K562 (cell line): ENCODE measurements at regions not wholly inside any gene's neighbourhood (a gene's known extent, or its start where the extent isn't known, plus 50 kb on each side); places are given as distances from the start of the nearest gene placed in this dataset.

Source experiments
- ATAC-seq: fragments of 200-7000 bp; cut with Tn5 transposase; 3 replicates; pipeline ENCODE4 v1.9.1; 2020; ENCODE audit warnings: moderate library complexity
- BruUV-seq: library from RNA; stranded (reverse); fragments of 400-500 nt; replicated peaks from 2 replicates; lab custom pipeline; 2021; lab: Mats Ljungman, UMichigan
- CTCF ChIA-PET: fragments of 300-600 bp; formaldehyde crosslinking; extraction: SDS; loops from one replicate; lab custom pipeline; 2021; ENCODE audit warnings: low intra/inter-chr PET ratio; lab: Yijun Ruan, JAX
- POLR2A ChIA-PET: fragments of 300-600, 350-650 bp; sonication (Branson Sonifier 250); formaldehyde crosslinking; extraction: SDS; loops from one replicate; lab custom pipeline; 2021; ENCODE audit warnings: antibody characterized with exemption, inconsistent platforms; lab: Yijun Ruan, JAX
- DNase-seq, 4 experiments: peaks; one replicate each; pipeline versions ENCODE4 v3.0.0 to v3.0.0-alpha.2; 2011 to 2018; ENCODE audit warnings: low spot score in 3 of 4, mixed read lengths in 3 of 4; ENCODE audit errors: extremely low read depth in 1 of 4
- FAIRE-seq: peaks from 2 replicates; lab custom pipeline; 2011; peaks lifted over from hg19 to GRCh38; lab: Jason Lieb, UNC
- H2AFZ ChIP-seq: 2 replicates; pipeline ENCODE4 v1.6.0; 2011; ENCODE audit warnings: low read depth, low read length, control low read depth, inconsistent platforms
- H3K27ac ChIP-seq: fragments of 200-600 bp; 3 replicates; pipeline ENCODE4 v1.8.0; 2011; ENCODE audit warnings: low read depth, mild to moderate bottlenecking, control low read depth, inconsistent platforms, low read length, moderate library complexity, mixed read lengths; ENCODE audit errors: extremely low read depth
- H3K27me3 ChIP-seq, 2 experiments: fragments of 300-600 bp in 1 of 2; 2 replicates in 1 of 2; 3 replicates in 1 of 2; pipeline versions ENCODE4 v1.6.0 to v1.8.0; 2011; ENCODE audit warnings: inconsistent platforms in 2 of 2, low read length in 2 of 2, mild to moderate bottlenecking in 1 of 2, mixed read lengths in 1 of 2, moderate library complexity in 1 of 2; ENCODE audit not compliant: control insufficient read depth in 2 of 2, insufficient read depth in 2 of 2
- H3K36me3 ChIP-seq: fragments of 300-600 bp; 3 replicates; pipeline ENCODE4 v1.8.0; 2011; ENCODE audit warnings: mild to moderate bottlenecking, low read length, inconsistent platforms; ENCODE audit not compliant: control insufficient read depth, insufficient read depth
- H3K4me1 ChIP-seq, 2 experiments: fragments of 200-600 bp in 1 of 2; replicated peaks in 1 of 2; 2 replicates in 1 of 2; 3 replicates in 1 of 2; pipeline versions ENCODE4 v1.5.1 to v1.8.0; 2011; ENCODE audit warnings: inconsistent platforms in 2 of 2, low read length in 2 of 2, mild to moderate bottlenecking in 1 of 2, mixed read lengths in 1 of 2, moderate library complexity in 1 of 2; ENCODE audit not compliant: control insufficient read depth in 2 of 2, insufficient read depth in 2 of 2
- H3K4me2 ChIP-seq: 2 replicates; pipeline ENCODE4 v1.6.1; 2011; ENCODE audit warnings: low read length, control low read depth, inconsistent platforms, mixed read lengths; ENCODE audit not compliant: insufficient read depth
- H3K4me3 ChIP-seq: fragments of 200-600 bp; sonication (generic), shearing (Covaris generic); 2 replicates; pipeline ENCODE4 v1.5.1; 2016; ENCODE audit warnings: control low read depth, inconsistent platforms
- H3K79me2 ChIP-seq: fragments of 200-600 bp; 3 replicates; pipeline ENCODE4 v1.8.0; 2011; ENCODE audit warnings: low read length, inconsistent platforms; ENCODE audit not compliant: control insufficient read depth, insufficient read depth
- H3K9ac ChIP-seq, 2 experiments: 2 replicates each; pipeline versions ENCODE4 v1.6.0 to v1.6.1; 2011; ENCODE audit warnings: low read depth in 2 of 2, low read length in 2 of 2, control low read depth in 1 of 2, inconsistent platforms in 1 of 2, mild to moderate bottlenecking in 1 of 2, mixed read lengths in 1 of 2; ENCODE audit not compliant: insufficient read depth in 1 of 2
- H3K9me1 ChIP-seq: one replicate; pipeline ENCODE4 v1.6.0; 2011; ENCODE audit warnings: inconsistent platforms, mild to moderate bottlenecking, low read length, moderate library complexity; ENCODE audit not compliant: control insufficient read depth, insufficient read depth
- H3K9me3 ChIP-seq: replicated peaks from 2 replicates; pipeline ENCODE4 v1.5.1; 2011; ENCODE audit warnings: low read depth, low read length, inconsistent platforms; ENCODE audit not compliant: control insufficient read depth, insufficient read depth
- H4K20me1 ChIP-seq: replicated peaks from 2 replicates; pipeline ENCODE4 v1.6.1; 2011; ENCODE audit warnings: low read length, inconsistent platforms, mixed read lengths; ENCODE audit not compliant: control insufficient read depth, insufficient read depth
- CC2D1A ChIP-seq: fragments of 450-650 bp; IDR thresholded peaks from 2 replicates; pipeline ENCODE4 v1.6.1; 2017; ENCODE audit warnings: mild to moderate bottlenecking
- ERF ChIP-seq: fragments of 450-650 bp; formaldehyde crosslinking; IDR thresholded peaks from 2 replicates; pipeline ENCODE4 v1.4.0; 2020; ENCODE audit warnings: mild to moderate bottlenecking, mixed read lengths
- ETV6 ChIP-seq, 3 experiments: fragments of 150-350 bp in 1 of 3; sonication (generic) in 1 of 3; formaldehyde crosslinking in 1 of 3; IDR thresholded peaks; 2 replicates each; pipeline versions ENCODE4 v1.6.1 to v1.8.0; 2014 to 2022; ENCODE audit warnings: borderline replicate concordance in 2 of 3, low read depth in 2 of 3, antibody characterized with exemption in 1 of 3, low read length in 1 of 3, mild to moderate bottlenecking in 1 of 3, missing genetic modification reagents in 1 of 3
- HIVEP1 ChIP-seq: fragments of 250-450 bp; sonication (Bioruptor Pico); IDR thresholded peaks from 2 replicates; pipeline ENCODE4 v1.4.0; 2020; ENCODE audit warnings: mild to moderate bottlenecking
- JUNB ChIP-seq: fragments of 450-650 bp; formaldehyde crosslinking; conservative IDR thresholded peaks from 2 replicates; pipeline ENCODE4 v1.4.0; 2020; ENCODE audit warnings: mild to moderate bottlenecking
- KDM5B ChIP-seq: fragments of 200-600 bp; sonication (generic); IDR thresholded peaks from 2 replicates; pipeline ENCODE4 v1.6.1; 2012; ENCODE audit warnings: low read depth, mild to moderate bottlenecking, moderate library complexity, low read length, control low read depth, inconsistent platforms; ENCODE audit not compliant: insufficient replicate concordance
- MBD2 ChIP-seq: sonication (generic); IDR thresholded peaks from 2 replicates; pipeline ENCODE4 v1.6.1; 2016; ENCODE audit warnings: low read depth, borderline replicate concordance
- PCBP1 ChIP-seq: fragments of 200-400 bp; formaldehyde crosslinking; IDR thresholded peaks from 2 replicates; pipeline ENCODE4 v1.6.1; 2018; ENCODE audit warnings: mild to moderate bottlenecking, low read depth, low read length; ENCODE audit not compliant: poor library complexity, severe bottlenecking
- PREB ChIP-seq: sonication (generic); formaldehyde crosslinking; IDR thresholded peaks from 2 replicates; pipeline ENCODE4 v1.8.1; 2023; ENCODE audit warnings: mild to moderate bottlenecking, missing genetic modification reagents
- SIN3B ChIP-seq: fragments of 450-650 bp; IDR thresholded peaks from 2 replicates; pipeline ENCODE4 v1.6.1; 2017; ENCODE audit warnings: low read depth, mild to moderate bottlenecking, moderate library complexity
- SMARCA4 ChIP-seq: fragments of 450-650 bp; IDR thresholded peaks from 2 replicates; pipeline ENCODE4 v1.6.1; 2016
- TARDBP ChIP-seq: fragments of 450-650 bp; IDR thresholded peaks from 2 replicates; pipeline ENCODE4 v1.6.1; 2016
- TFAP4 ChIP-seq: sonication (generic); formaldehyde crosslinking; IDR thresholded peaks from 2 replicates; pipeline ENCODE4 v1.8.0; 2022; ENCODE audit warnings: missing genetic modification reagents, mild to moderate bottlenecking, moderate library complexity, borderline replicate concordance
- ZBED1 ChIP-seq: IDR thresholded peaks from 2 replicates; pipeline ENCODE4 v1.6.1; 2014
- ZNF184 ChIP-seq: sonication (generic); formaldehyde crosslinking; IDR thresholded peaks from 2 replicates; pipeline ENCODE4 v1.5.0; 2020; ENCODE audit warnings: missing genetic modification reagents
- ZNF23 ChIP-seq: fragments of 250-450 bp; sonication (Bioruptor Pico); IDR thresholded peaks from 2 replicates; pipeline ENCODE4 v1.4.0; 2020; ENCODE audit warnings: mild to moderate bottlenecking
- ZNF282 ChIP-seq: sonication (generic); formaldehyde crosslinking; IDR thresholded peaks from 2 replicates; pipeline ENCODE4 v1.8.1; 2023; ENCODE audit warnings: missing genetic modification reagents
- ZNF449 ChIP-seq: fragments of 250-450 bp; sonication (Bioruptor Pico); IDR thresholded peaks from 2 replicates; pipeline ENCODE4 v1.8.0; 2022; ENCODE audit warnings: moderate library complexity, mild to moderate bottlenecking, inconsistent platforms
- ZNF778 ChIP-seq: fragments of 450-650 bp; formaldehyde crosslinking; IDR thresholded peaks from 2 replicates; pipeline ENCODE4 v1.4.0; 2020; ENCODE audit warnings: mild to moderate bottlenecking, moderate library complexity
- ZNF780A ChIP-seq: fragments of 250-450 bp; sonication (Bioruptor Pico); IDR thresholded peaks from 2 replicates; pipeline ENCODE4 v1.5.0; 2021; ENCODE audit warnings: mild to moderate bottlenecking
- WGBS: fragments of 100-300 bp; shearing (Covaris generic); methylation state at CpG from one replicate; pipeline ENCODE4 v1.1.6; 2016; ENCODE audit warnings: low coverage, mixed read lengths; ENCODE audit not compliant: insufficient coverage; ENCODE audit errors: missing lambda C conversion rate; 5-methylcytosine and 5-hydroxymethylcytosine counted together
- in situ Hi-C: fragments of 300-500 bp; cut with MboI; formaldehyde crosslinking; loops from 4 replicates; pipeline ENCODE4 v1.15.0; 2018; ENCODE audit warnings: inconsistent platforms, mixed read lengths
- intact Hi-C: fragments of 100-400 bp; cut with micrococcal nuclease; formaldehyde crosslinking; loops from 2 replicates; pipeline ENCODE4 v1.14.2; 2022

GRCh38 chr9:8085986-8086385 is 286.4 kb upstream of the DMAC1 start:
- no peak for DNase-seq
- Histone ChIP-seq H3K9ac (no peak overlapping the region), H3K4me2 (no peak overlapping the region), H3K4me1 (no peaks in the 10 kb centered on the region), H3K36me3 (no peaks in the 10 kb centered on the region), H3K9me1 (no peaks in the 10 kb centered on the region)
- TF ChIP-seq KDM5B (no peak), ZNF282 (no peak), PREB (CRISPR knock-in tag) (no peak), ZBED1 (no peak), ZNF23 (CRISPR knock-in tag) (no peak), TFAP4 (no peak), SMARCA4 (no peak), ZNF778 (CRISPR knock-in tag) (no peak), ZNF780A (CRISPR knock-in tag) (no peak), JUNB (CRISPR knock-in tag) (no peak), PCBP1 (no peak), TARDBP (no peak), HIVEP1 (no peak), SIN3B (no peak), CC2D1A (no peak), ERF (CRISPR knock-in tag) (no peak), ZNF449 (CRISPR knock-in tag) (no peak), MBD2 (no peak), ZNF184 (no peak), ETV6 (IDR thresholded peaks at IDR 0.05; ENCODE audit: borderline replicate concordance in 1 of 2, low read depth in 2 of 2, low read length in 1 of 2) (no peak), ETV6 (CRISPR knock-in tag; IDR thresholded peaks at IDR 0.05; ENCODE audit: borderline replicate concordance) (no peak)
- TF ChIP-seq, all 486 proteins: peak for 0
- Histone ChIP-seq H3K4me3 (no peak overlapping the region), H3K79me2 (no peaks in the 10 kb centered on the region), H4K20me1 (no peaks in the 10 kb centered on the region), H3K27me3 (no peaks in the 10 kb centered on the region), H2AFZ (no peak overlapping the region), H3K9me3 (no peaks in the 10 kb centered on the region), H3K27ac (no peak overlapping the region)
- in situ Hi-C loops = no loop called here
- ChIA-PET POLR2A (no interaction called here), CTCF (no interaction called here)
- intact Hi-C loops = no loop called here
- FAIRE-seq = no peak
- 14% methylated on average over 1 of the region's 1 CpG for WGBS
- BruUV-seq = no TSS peak
- ATAC-seq = no peak
